ENCODE measurements at regions not wholly inside any gene's neighbourhood (a gene's known extent, or its start where the extent isn't known, plus 50 kb on each side); places are given as distances from the start of the nearest gene placed in this dataset.

DNA sequence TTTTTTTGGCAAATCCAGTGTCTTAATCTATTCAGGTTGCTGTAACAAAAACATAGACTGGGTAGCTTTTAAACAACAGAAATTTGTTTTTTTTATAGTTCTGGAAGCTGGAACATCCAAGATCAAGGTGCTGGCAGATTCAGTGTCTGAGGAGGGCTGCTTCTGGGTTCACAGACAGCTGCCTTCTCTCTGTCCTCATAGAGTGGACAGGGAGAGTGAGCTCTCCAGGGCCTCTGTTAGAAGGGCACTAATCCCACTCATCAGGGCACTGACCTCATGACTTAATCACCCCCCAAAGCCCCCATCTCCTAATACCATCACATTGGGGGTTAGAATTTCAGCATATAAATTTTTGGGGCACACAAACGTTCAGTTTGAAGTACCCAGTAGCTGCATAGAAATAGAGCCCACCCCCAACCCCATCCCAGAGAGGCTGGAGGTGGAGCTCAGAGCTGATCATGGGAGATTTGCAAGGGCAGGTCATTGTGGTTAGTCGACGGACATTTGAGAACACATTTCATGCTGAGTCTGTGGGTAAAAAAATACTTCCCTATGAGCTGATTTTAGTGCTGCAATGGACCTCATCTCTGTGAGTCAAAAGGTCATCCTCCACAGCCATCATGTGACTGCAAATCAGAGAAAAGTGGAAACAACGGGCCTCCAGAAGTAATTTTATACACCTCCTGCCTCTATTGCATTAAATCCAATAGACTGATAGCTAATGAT, 203.1 kb upstream of the CADM1 start:
- TF ChIP-seq, protein P1, sequence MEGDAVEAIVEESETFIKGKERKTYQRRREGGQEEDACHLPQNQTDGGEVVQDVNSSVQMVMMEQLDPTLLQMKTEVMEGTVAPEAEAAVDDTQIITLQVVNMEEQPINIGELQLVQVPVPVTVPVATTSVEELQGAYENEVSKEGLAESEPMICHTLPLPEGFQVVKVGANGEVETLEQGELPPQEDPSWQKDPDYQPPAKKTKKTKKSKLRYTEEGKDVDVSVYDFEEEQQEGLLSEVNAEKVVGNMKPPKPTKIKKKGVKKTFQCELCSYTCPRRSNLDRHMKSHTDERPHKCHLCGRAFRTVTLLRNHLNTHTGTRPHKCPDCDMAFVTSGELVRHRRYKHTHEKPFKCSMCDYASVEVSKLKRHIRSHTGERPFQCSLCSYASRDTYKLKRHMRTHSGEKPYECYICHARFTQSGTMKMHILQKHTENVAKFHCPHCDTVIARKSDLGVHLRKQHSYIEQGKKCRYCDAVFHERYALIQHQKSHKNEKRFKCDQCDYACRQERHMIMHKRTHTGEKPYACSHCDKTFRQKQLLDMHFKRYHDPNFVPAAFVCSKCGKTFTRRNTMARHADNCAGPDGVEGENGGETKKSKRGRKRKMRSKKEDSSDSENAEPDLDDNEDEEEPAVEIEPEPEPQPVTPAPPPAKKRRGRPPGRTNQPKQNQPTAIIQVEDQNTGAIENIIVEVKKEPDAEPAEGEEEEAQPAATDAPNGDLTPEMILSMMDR (IDR thresholded peaks at IDR 0.05) = no peak
- no peak for TF ChIP-seq EZH2 (IDR thresholded peaks at IDR 0.05)
